ENCODE measurements at regions not wholly inside any gene's neighbourhood (a gene's known extent, or its start where the extent isn't known, plus 50 kb on each side); places are given as distances from the start of the nearest gene placed in this dataset.

DNA sequence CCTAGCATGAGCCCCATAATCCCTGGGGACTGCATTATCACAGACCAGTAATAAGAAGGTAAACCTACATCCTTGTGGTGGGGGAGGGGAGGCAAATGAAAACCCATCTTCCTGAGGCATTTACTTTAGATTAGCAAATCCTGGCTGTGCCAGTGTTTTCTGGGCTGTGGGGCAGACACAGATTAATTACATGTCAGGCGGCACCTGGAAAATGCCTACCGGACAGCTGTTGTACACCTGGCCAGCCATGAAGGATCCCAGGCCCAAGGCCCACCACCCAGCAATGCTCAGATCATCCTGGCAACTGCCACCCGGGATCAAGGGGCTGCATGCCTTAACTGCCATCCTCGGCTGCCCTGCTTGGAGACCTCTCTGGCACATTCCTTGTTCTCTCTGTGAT, 59.1 kb upstream of the RASA2 start:
- no peak for TF ChIP-seq CTCF (IDR thresholded peaks at IDR 0.05 in 4 of 5, conservative IDR thresholded peaks at IDR 0.05 in 1 of 5)
- no peak for TF ChIP-seq POLR2A (IDR thresholded peaks at IDR 0.05)

Data from gastrocnemius medialis (tissue), 4 donors.